GM04503 (cell line): ENCODE measurements at regions not wholly inside any gene's neighbourhood (a gene's known extent, or its start where the extent isn't known, plus 50 kb on each side); places are given as distances from the start of the nearest gene placed in this dataset.
A peak's percentile ranks its signal among the peaks of the same experiment; 100 is the strongest.
"Not testable (repeated sequence)": the region's sequence is repeated elsewhere in the genome, so short reads cannot be mapped to it uniquely, and the experiment has no call there.

Experiments
- DNase-seq: peaks from one replicate; pipeline ENCODE4 v3.0.0-alpha.2; 2012; ENCODE audit warnings: low read depth

DNA sequence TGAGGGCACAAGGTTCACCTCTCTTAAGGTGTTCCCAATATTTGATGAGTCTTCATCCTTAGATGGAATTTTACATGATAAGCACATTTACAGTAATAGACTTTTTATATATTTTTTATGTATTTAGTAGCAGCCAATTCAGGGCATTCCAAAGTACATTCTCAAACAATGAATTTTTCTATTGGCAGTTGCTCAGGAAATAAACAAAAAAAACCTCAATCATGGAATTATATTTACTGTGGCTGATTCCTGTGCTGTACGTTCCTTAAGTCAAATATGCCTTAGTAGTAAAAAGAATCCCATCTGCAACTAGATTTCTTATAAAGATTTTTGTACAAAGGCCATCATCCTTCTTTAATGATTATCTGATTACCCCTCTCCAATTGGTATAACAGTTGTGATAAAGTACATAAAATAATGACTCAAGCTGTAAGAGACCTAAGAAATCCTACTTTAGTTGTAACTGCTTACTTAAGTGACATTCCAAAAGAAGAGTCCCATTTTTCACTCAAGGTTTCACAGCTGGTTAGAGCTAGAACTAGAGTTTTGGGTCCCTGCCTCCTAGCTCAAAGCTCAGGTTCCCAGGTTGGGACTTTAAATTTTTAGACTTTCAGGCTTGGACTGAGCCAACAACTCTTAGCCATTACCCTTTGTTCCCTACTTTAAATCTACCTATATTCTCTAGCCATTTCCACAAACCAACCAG, 152.7 kb downstream of the FHIP1A start:
- DNase-seq, result peak; percentile 21

DNA sequence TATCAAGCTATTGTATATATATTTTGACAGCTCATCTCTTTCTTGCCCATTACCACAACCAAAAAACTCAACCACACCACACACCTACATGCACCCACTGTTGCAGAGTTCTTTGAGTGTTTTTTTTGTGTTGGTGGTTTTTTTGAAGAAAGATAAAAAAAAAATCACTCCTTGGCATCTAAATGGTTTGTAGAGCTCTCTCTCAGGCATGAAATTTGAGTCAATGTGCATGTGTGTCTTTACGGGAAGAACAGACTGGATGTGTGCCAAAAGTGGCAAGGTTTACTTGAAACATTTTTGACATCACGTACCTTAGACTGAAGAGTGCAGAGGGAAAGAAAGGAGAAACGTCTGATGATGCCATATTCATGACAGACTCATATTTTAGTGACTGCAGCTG, 154.2 kb downstream of the FHIP1A start:
- DNase-seq, result no peak

DNA sequence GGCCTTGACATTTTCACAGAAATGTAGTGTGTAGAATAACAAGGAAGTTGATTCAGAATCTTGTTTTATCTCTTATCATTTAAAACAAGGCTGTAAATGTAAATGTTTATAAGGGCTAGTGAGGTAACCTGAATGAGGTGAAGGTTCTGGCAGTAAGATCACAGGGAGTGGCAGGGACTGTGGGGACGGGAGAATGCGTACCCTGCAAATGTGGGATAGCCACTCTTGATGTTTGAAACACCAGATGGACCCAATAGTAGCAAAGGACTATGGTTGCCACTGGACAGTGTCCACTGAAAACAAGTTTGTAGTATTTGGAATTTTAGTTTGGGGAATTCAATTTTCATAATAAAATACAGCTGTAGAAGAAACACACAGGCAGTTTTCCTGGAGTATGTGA, 155.3 kb downstream of the FHIP1A start:
- DNase-seq, result no peak

GRCh38 chr4:151565583-151565982, 156.6 kb downstream of the FHIP1A start:
- no peak for DNase-seq

DNA sequence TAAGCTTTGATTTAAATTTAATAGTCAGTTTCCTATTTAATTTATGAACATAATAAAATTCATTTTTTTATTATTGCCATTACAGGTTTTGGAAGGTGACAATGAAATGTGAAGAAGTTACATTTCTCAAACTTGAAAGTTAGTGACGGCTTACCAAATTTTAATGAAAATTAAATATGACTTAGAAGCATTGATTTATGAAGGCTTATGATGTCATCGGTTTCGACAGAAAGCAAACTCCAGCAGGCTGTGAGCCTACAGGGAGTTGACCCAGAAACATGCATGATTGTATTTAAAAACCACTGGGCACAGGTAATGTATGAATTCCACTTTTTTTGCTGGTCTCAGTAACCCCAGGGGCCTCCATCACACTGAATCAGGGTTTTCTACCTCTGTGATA, 157.1 kb downstream of the FHIP1A start:
- no peak for DNase-seq

- no peak for DNase-seq
These were observed 158.1 kb downstream of the FHIP1A start for GRCh38 chr4:151567056-151567455.

DNA sequence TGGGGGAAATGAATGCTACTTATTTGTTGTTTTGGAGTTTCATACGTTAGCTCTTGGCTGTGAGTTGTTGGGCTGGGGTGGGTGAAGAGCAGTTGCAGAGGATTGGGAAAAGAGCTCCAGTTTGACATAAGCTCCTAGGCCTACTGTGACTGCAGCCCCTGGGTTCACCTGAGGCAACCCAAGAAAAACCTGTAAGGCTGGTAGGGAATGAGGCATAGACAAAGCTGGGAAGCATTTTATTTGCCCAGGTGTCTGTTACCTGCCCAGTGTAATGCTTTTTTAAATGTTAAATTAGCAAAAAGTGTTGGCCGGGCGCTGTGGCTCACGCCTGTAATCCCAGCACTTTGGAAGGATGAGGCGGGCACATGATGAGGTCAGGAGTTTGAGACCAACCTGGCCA, 160.0 kb downstream of the FHIP1A start:
- no peak for DNase-seq

- no peak for DNase-seq
These were observed 160.7 kb downstream of the FHIP1A start for GRCh38 chr4:151569650-151570049.

- DNase-seq, result no peak
These were observed 164.5 kb downstream of the FHIP1A start for GRCh38 chr4:151573474-151573873.

- no peak for DNase-seq
These were observed 165.0 kb downstream of the FHIP1A start for GRCh38 chr4:151573945-151574344.

DNA sequence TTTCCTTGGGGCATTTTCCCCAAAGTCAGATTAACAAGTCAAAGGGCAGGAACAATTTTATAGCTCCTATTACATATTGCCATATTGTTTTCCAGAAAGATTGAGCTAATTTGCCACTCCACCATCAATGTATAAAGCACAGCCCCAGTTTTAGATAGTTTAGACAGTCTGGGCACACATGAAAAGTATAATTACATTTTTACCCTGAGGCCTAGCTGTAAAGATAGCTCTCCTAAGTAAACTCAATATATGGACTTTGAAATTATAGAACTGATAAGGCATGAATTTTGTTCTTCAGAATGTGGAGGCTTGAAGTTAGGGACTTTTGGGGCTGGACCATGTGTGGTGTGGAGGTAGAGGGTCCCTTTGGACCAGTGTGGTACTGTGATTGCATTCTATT, 166.0 kb downstream of the FHIP1A start:
- DNase-seq, result no peak

DNA sequence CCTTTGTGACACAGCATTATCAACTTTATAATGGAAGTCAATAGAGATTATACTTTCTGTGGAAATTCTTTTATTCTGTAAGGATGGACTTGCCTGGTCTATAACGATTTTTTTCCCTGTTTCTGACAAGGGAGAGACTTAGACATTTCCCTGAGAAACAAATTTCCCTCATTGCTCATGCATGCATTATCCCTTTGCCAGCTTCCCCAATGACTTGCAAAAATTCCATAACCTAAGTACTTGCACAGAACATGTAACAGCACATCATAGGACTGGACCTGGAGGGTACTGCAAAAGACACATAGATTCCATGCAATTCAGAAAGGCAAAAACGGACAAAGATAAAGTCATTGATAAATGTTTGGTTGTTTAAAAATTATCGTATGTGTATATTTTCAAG, 166.7 kb downstream of the FHIP1A start:
- no peak for DNase-seq

DNA sequence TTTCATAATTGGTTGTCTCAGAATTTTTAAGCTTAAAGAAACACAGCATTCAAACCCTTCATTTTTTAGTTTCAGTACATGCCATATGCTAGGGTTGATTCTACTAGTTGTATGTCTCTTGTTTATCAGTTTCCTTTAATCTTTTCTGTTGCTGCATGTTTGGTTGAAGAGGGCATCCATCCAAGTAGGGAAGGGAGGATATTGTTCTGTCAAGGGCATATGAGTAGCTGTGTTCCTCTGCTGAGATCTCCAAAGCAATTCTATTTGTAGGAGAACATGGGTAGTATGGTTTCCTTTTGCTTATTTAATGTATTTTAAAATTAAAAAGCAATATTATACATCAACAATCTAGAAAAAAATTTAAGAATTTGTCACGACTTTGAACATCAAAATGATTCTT, 167.7 kb downstream of the FHIP1A start:
- DNase-seq, result no peak

DNA sequence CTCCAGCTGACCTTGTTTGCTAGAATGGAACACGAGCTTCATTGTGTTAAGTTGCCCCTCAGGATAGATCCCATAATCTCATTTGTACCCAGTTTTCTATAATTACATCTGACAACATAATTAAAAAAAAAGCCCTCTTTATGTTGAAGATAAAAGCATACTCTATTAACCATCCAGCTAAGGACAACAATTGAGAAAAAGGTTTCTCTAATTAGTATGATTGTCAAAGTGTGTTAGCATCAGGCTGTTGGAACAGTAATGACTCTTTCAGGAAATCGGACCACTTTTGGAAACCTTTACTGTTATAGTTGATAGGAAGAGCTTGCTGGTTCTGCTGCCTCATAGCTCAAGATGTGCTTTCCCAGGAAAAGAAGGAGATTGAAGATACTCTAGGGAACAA, 172.6 kb downstream of the FHIP1A start:
- no peak for DNase-seq

DNA sequence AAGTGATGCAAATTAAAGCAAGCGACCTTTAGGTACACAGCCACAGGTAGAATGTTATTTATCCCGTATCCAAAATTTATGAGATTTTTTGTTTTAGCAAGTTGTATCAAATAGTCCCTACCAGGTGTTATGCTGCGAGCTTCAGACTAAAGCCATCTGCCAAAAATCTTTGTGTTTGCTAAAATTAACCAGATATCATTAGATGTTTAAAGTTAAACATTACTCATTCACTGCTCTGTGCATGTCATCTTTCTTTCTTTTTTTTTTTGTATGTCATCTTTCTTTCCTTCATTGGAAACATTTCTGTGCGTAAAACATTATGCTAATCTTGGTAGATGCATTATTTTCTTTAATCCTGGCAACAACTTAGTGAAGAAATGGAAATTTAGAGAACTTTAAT, 173.1 kb downstream of the FHIP1A start:
- DNase-seq, result no peak

DNA sequence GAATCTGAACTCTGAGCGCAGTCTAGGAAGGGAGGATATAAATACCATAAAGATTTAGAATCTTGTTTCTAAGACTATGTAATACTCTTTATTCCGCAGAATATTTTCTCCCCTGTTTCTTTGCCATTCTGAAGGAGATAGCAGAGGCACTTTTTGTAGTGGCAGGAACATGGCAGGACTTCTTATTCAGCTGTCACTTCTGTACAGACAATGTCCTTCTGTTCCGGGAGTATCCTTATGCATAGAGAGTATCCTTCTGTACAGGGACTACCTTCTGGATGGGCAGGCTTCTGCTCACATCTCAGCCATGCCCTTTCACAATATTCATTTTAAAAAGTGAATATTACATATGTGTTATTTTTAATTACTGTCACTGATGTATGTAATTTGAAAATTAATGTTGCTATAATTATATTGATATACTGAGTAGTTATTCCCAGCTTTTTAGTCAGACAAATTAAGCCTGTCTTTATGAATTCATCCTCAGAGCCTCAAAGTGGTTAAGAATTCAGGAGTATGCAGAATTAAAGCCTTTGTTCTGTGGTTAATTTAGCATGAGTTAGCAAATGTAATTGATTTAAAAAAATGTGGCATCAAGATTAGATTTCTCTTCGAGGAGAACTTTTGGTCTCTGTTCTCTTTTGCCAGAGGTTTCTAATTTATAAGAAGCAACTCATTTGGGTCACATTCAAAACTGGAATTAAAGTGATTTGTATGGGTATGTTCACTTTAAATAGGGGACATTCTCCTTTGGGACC, 174.4 kb downstream of the FHIP1A start:
- DNase-seq, result no peak

DNA sequence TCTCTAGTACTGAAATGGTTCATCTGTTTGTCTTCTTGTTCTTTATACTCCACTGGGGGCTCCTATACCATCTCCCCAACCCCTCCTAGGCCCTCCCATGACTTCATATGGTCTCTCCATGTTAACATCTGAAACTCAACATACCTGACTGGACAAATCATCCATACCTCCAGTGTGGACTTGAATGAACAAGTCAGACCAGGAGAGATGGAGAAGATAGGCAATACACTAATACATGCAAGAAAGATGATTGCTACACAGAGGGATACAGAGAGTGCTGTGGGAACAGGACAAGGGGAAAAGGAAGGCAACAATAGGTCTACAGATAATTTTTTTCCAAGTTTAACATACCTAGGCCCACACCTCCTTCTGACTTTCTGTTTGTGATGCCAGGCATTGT, 175.1 kb downstream of the FHIP1A start:
- no peak for DNase-seq

GRCh38 chr4:151595629-151596028, 165.2 kb downstream of the GATB start:
- DNase-seq, result not testable (repeated sequence)

- DNase-seq, result not testable (repeated sequence)
These were observed 163.1 kb downstream of the GATB start for GRCh38 chr4:151597691-151598090.

DNA sequence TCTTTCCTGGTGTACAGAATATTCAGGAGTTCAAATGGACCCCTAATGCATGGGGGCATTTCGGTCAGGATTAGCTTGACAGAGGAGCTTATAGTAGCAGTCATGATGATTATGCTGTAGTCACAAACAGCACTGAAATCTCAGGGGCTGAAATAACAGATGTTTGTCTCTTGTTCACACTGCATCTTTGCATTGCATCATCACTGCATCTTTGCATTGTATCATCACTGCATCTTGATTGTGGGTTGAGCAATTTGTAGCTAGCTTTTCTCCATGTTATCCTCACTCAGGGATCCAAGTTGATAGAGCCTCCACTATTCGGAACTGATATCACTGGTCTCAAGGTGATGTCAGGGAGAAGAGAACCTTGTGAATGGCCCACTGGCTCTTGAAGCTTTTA, 160.9 kb downstream of the GATB start:
- DNase-seq, result no peak

GRCh38 chr4:151600432-151600831, 160.4 kb downstream of the GATB start:
- no peak for DNase-seq

DNA sequence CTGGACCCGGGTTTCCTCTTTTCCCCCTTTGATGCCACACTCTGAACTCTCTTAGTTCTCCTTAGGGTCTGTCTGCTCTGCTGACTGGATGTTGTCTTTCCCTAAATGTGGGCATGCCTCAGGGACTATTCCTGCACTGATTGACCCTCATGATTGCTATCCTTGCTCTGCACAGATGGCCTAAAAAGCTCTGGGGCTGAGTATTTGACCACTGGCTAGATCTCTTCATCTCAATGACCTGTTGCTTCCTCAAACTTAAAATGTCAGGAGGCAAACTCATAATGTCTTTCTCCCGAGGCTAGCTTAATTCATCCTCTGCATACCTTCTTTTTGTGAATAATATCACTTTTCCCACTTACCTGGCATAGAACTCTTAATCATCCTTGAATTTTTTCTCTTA, 157.4 kb downstream of the GATB start:
- no peak for DNase-seq

- no peak for DNase-seq
These were observed 156.6 kb downstream of the GATB start for GRCh38 chr4:151604238-151604637.

GRCh38 chr4:151605215-151605614, 155.6 kb downstream of the GATB start:
- no peak for DNase-seq
